BLaER1 treated with 17β-estradiol and CSF1 and Interleukin-3, amounts not matched to agents 10 nM and 100 nM (cell line): ENCODE measurements at regions not wholly inside any gene's neighbourhood (a gene's known extent, or its start where the extent isn't known, plus 50 kb on each side); places are given as distances from the start of the nearest gene placed in this dataset.
A peak's percentile ranks its signal among the peaks of the same experiment; 100 is the strongest.

Experiments
- H3K27ac ChIP-seq, 11 experiments: shearing (Covaris generic); formaldehyde crosslinking; 2 replicates each; pipeline ENCODE4 v1.8.1; 2022
- H3K27me3 ChIP-seq, 11 experiments: shearing (Covaris generic); formaldehyde crosslinking; 2 replicates each; pipeline ENCODE4 v1.8.1; 2022
- H3K36me3 ChIP-seq, 11 experiments: shearing (Covaris generic); formaldehyde crosslinking; 2 replicates each; pipeline ENCODE4 v1.8.1; 2022
- H3K4me1 ChIP-seq, 10 experiments: shearing (Covaris generic); formaldehyde crosslinking; 2 replicates each; pipeline ENCODE4 v1.8.1; 2022
- H3K4me2 ChIP-seq, 11 experiments: shearing (Covaris generic); formaldehyde crosslinking; 2 replicates each; pipeline ENCODE4 v1.8.1; 2022
- H3K4me3 ChIP-seq, 10 experiments: shearing (Covaris generic); formaldehyde crosslinking; 2 replicates each; pipeline ENCODE4 v1.8.1; 2022
- H3K9ac ChIP-seq, 11 experiments: shearing (Covaris generic); formaldehyde crosslinking; 2 replicates each; pipeline ENCODE4 v1.8.1; 2022
- H3K9me3 ChIP-seq, 11 experiments: shearing (Covaris generic); formaldehyde crosslinking; replicated peaks in 1 of 11; 2 replicates each; pipeline ENCODE4 v1.8.1; 2022
- H4K20me1 ChIP-seq, 11 experiments: shearing (Covaris generic); formaldehyde crosslinking; 2 replicates each; pipeline ENCODE4 v1.8.1; 2022
- Cebpa-rat ChIP-seq, 11 experiments: shearing (Covaris generic); IDR thresholded peaks; 2 replicates each; pipeline ENCODE4 v1.8.1; 2022

DNA sequence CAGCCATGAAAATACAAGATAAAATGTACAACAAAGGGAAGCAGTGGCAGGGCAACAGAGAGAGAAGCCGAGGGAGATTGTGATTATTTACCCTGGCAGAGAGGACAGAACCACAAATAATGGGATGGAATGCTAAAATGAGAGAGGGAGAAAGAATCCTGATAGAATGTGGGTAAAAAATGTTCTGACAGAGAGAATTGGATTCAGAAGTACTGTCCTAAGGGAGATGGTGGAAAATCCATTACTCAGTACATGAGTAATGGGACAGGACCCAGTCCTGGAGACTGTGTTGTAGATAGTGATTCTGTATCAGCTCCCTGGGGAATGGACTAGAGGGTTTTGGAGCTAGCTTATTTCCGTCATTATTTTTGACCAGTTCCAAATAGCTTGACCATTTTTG lies 831.5 kb downstream of the MAT2B start:
- Histone ChIP-seq H3K27me3 (no peaks in the 10 kb centered on the region), H3K4me1 (no peaks in the 10 kb centered on the region), H3K4me3 (no peak overlapping the region), H3K4me2 (no peak overlapping the region), H4K20me1 (no peaks in the 10 kb centered on the region), H3K27ac (no peak overlapping the region), H3K9me3 (no peaks in the 10 kb centered on the region), H3K36me3 (no peaks in the 10 kb centered on the region), H3K9ac (no peak overlapping the region)
- no peak for TF ChIP-seq Cebpa-rat (IDR thresholded peaks at IDR 0.05)

GRCh38 chr5:164341056-164341619 lies 835.7 kb downstream of the MAT2B start:
- Histone ChIP-seq H3K4me1 (no peaks in the 10 kb centered on the region), H3K4me3 (no peak overlapping the region), H3K4me2 (no peak overlapping the region), H3K27me3 (no peaks in the 10 kb centered on the region), H3K27ac (no peak overlapping the region), H3K9ac (no peak overlapping the region), H3K9me3 (no peaks in the 10 kb centered on the region), H4K20me1 (no peaks in the 10 kb centered on the region), H3K36me3 (no peaks in the 10 kb centered on the region)
- no peak for TF ChIP-seq Cebpa-rat (IDR thresholded peaks at IDR 0.05)

- no peaks in the 10 kb centered on the region for H3K27me3 ChIP-seq
Observed at GRCh38 chr5:164345173-164345849, 839.9 kb downstream of the MAT2B start.

DNA sequence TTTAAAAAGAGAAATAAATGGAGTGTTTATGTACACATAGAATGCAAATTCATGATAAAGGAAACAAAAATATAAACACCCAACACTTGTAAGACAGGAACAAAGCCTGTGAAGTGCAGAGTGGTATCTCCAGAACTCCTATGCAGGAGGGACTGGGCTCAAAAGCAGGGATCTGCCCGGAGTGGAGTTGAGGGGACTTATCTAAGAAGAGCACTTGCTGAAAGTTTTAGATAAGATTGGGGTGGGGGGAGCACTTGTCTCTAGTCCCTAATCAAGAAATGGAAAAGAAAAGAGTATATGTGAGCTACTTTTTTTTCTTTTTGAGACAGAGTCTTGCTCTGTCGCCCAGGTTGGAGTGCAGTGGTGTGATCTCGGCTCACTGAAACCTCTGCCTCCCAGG lies 840.4 kb downstream of the MAT2B start:
- H3K4me2 ChIP-seq, result no peak overlapping the region
- no peaks in the 10 kb centered on the region for H3K27me3 ChIP-seq
- no peak overlapping the region for H3K4me3 ChIP-seq
- no peak overlapping the region for H3K9ac ChIP-seq
- H3K36me3 ChIP-seq, result no peaks in the 10 kb centered on the region
- H3K9me3 ChIP-seq, result no peaks in the 10 kb centered on the region
- no peak for TF ChIP-seq Cebpa-rat (IDR thresholded peaks at IDR 0.05)
- peaks cover 0 to 8% (median 7%) of the 10 kb centered on the region in 10 experiments; a peak in 9 of 20 replicates for H3K4me1 ChIP-seq
- no peak overlapping the region for H3K27ac ChIP-seq
- no peaks in the 10 kb centered on the region for H4K20me1 ChIP-seq

More at GRCh38 chr5:164345173-164345849, 839.9 kb downstream of the MAT2B start:
- Histone ChIP-seq H3K27ac (no peak overlapping the region), H3K4me1 (peaks cover 0 to 8% (median 7%) of the 10 kb centered on the region in 10 experiments; a peak in 9 of 20 replicates), H4K20me1 (no peaks in the 10 kb centered on the region), H3K4me2 (no peak overlapping the region), H3K36me3 (no peaks in the 10 kb centered on the region), H3K9ac (no peak overlapping the region), H3K4me3 (no peak overlapping the region), H3K9me3 (no peaks in the 10 kb centered on the region)
- TF ChIP-seq Cebpa-rat (IDR thresholded peaks at IDR 0.05), result no peak

GRCh38 chr5:164346785-164347630 lies 841.6 kb downstream of the MAT2B start:
- Histone ChIP-seq H4K20me1 (no peaks in the 10 kb centered on the region), H3K4me3 (no peak overlapping the region), H3K36me3 (no peaks in the 10 kb centered on the region), H3K27ac (no peak overlapping the region), H3K9ac (no peak overlapping the region), H3K27me3 (no peaks in the 10 kb centered on the region), H3K4me2 (peak overlapping the region in 9 of 11 experiments; percentile 6 to 55 (median 42); a peak in 14 of 22 replicates), H3K9me3 (no peaks in the 10 kb centered on the region), H3K4me1 (peaks cover 0 to 8% (median 7%) of the 10 kb centered on the region in 10 experiments; a peak in 9 of 20 replicates)
- TF ChIP-seq Cebpa-rat (IDR thresholded peaks at IDR 0.05), result no peak

DNA sequence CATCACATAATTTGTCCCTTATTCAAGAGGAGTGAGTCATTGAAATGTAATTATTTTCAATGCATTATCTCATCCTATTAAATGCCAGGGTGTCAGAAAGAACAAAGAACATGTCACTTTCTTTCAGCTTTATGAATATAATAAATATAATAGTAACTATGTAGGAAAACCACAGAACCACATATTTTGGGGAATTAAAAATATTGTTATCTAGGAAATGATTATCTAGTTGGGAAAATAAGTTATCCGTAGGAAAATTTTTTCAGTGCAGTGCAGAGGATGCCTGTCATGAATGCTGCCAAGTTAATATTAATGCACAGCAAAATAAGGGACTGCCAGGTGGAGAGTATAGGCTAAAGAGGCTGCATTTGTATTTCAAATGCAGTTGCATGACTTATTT lies 844.8 kb downstream of the MAT2B start:
- H3K4me2 ChIP-seq, result no peak overlapping the region
- no peak for TF ChIP-seq Cebpa-rat (IDR thresholded peaks at IDR 0.05)
- no peaks in the 10 kb centered on the region for H3K9me3 ChIP-seq
- H3K36me3 ChIP-seq, result no peaks in the 10 kb centered on the region
- no peak overlapping the region for H3K4me3 ChIP-seq
- H3K9ac ChIP-seq, result no peak overlapping the region
- peaks cover 7 to 11% (median 8%) of the 10 kb centered on the region in 10 experiments; a peak in 17 of 20 replicates for H3K4me1 ChIP-seq
- no peak overlapping the region for H3K27ac ChIP-seq
- H4K20me1 ChIP-seq, result no peaks in the 10 kb centered on the region
- H3K27me3 ChIP-seq, result no peaks in the 10 kb centered on the region

GRCh38 chr5:164351245-164351834 lies 845.9 kb downstream of the MAT2B start:
- no peak for TF ChIP-seq Cebpa-rat (IDR thresholded peaks at IDR 0.05)
- no peaks in the 10 kb centered on the region for H3K27me3 ChIP-seq

DNA sequence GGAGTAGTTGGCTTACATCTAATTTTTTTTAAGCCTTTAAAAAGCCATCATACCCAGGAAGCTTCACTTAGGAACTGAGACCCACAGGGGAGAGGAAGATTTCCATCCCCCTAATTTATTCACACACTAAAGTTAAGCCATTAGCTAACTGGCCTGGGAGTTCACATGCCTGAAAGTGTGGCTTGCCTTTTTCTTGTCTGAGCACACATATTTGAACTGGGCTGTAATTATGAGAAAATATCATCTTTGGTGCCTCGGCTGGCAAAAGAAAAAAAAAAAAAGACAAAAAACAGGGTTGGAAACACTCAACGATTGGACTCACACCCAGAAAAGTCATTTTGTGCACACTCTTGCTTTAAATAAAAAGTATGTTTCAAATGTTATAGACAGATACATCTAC lies 847.3 kb downstream of the MAT2B start:
- H3K27me3 ChIP-seq, result no peaks in the 10 kb centered on the region
- H3K4me3 ChIP-seq, result no peak overlapping the region
- H3K27ac ChIP-seq, result no peak overlapping the region
- peaks cover 0 to 12% (median 2%) of the 10 kb centered on the region in 10 experiments; a peak in 10 of 20 replicates for H3K4me1 ChIP-seq
- no peaks in the 10 kb centered on the region for H3K9me3 ChIP-seq
- TF ChIP-seq Cebpa-rat (IDR thresholded peaks at IDR 0.05), result no peak
- H3K9ac ChIP-seq, result no peak overlapping the region
- no peaks in the 10 kb centered on the region for H3K36me3 ChIP-seq
- no peaks in the 10 kb centered on the region for H4K20me1 ChIP-seq
- H3K4me2 ChIP-seq, result no peak overlapping the region

More at GRCh38 chr5:164351245-164351834, 845.9 kb downstream of the MAT2B start:
- H4K20me1 ChIP-seq, result no peaks in the 10 kb centered on the region
- no peak overlapping the region for H3K4me2 ChIP-seq
- no peak overlapping the region for H3K4me3 ChIP-seq
- no peaks in the 10 kb centered on the region for H3K36me3 ChIP-seq
- H3K9me3 ChIP-seq, result no peaks in the 10 kb centered on the region
- H3K4me1 ChIP-seq, result peaks cover 7 to 12% (median 8%) of the 10 kb centered on the region in 10 experiments; a peak in 17 of 20 replicates
- no peak overlapping the region for H3K9ac ChIP-seq
- H3K27ac ChIP-seq, result no peak overlapping the region

- H3K27ac ChIP-seq, result no peak overlapping the region
- H3K4me1 ChIP-seq, result peaks cover 0 to 12% (median 2%) of the 10 kb centered on the region in 10 experiments; a peak in 10 of 20 replicates
- no peaks in the 10 kb centered on the region for H3K36me3 ChIP-seq
- H3K9ac ChIP-seq, result no peak overlapping the region
- H3K4me2 ChIP-seq, result no peak overlapping the region
- H3K9me3 ChIP-seq, result no peaks in the 10 kb centered on the region
- H3K4me3 ChIP-seq, result no peak overlapping the region
- H3K27me3 ChIP-seq, result no peaks in the 10 kb centered on the region
- TF ChIP-seq Cebpa-rat (IDR thresholded peaks at IDR 0.05), result no peak
- H4K20me1 ChIP-seq, result no peaks in the 10 kb centered on the region
Observed at GRCh38 chr5:164353155-164353554, 847.7 kb downstream of the MAT2B start.
